Adrenal gland (tissue), 9 donors: ENCODE measurements at regions not wholly inside any gene's neighbourhood (a gene's known extent, or its start where the extent isn't known, plus 50 kb on each side); places are given as distances from the start of the nearest gene placed in this dataset.

Source experiments
- DNase-seq, 7 donors: peaks; one replicate each; pipeline ENCODE4 v3.0.0-alpha.2; 2019 to 2020
- H3K27ac ChIP-seq, 5 donors: fragments of 200-600 bp; sonication (generic) in 4 of 5; 1 replicate in 3 of 5; 2 replicates in 2 of 5; pipeline versions ENCODE4 v1.5.1 to v1.8.0; 2016 to 2020; ENCODE audit warnings: mild to moderate bottlenecking in 1 of 5
- H3K27me3 ChIP-seq: fragments of 200-600 bp; 2 replicates; pipeline ENCODE4 v1.8.0; 2021
- H3K36me3 ChIP-seq, 2 donors: fragments of 200-600 bp; replicated peaks in 1 of 2; 1 replicate in 1 of 2; 2 replicates in 1 of 2; pipeline versions ENCODE4 v1.5.1 to v1.8.0; 2018 to 2022
- H3K4me1 ChIP-seq, 2 donors: fragments of 200-600 bp; replicated peaks in 1 of 2; 1 replicate in 1 of 2; 2 replicates in 1 of 2; pipeline versions ENCODE4 v1.5.1 to v1.8.0; 2018 to 2021
- H3K4me3 ChIP-seq, 4 donors: fragments of 200-600 bp; sonication (generic) in 3 of 4; one replicate each; pipeline ENCODE4 v1.5.1; 2016 to 2018
- H3K9me3 ChIP-seq, 3 donors: fragments of 200-600 bp; sonication (generic) in 1 of 3; replicated peaks in 1 of 3; 1 replicate in 2 of 3; 2 replicates in 1 of 3; pipeline versions ENCODE4 v1.5.1 to v1.8.0; 2016 to 2021
- POLR2A ChIP-seq, 2 donors: fragments of 450-650 bp; IDR thresholded peaks; one replicate each; pipeline ENCODE4 v1.6.1; 2017; ENCODE audit warnings: antibody characterized with exemption in 2 of 2, mild to moderate bottlenecking in 2 of 2, moderate library complexity in 1 of 2
- WGBS, 4 donors: extraction: QIAGEN DNeasy Blood & Tissue Kit in 2 of 4; methylation state at CpG; one replicate each; pipeline versions ENCODE4 v1.1.5 to v1.1.7; 2013 to 2017; 5-methylcytosine and 5-hydroxymethylcytosine counted together
- intact Hi-C, 2 donors: fragments of 100-400 bp; cut with DNase I; formaldehyde crosslinking; loops; one replicate each; pipeline versions ENCODE4 v1.14.1 to v1.15.0; 2022 to 2023
- TF ChIP-seq, protein P1 (sequence below), 6 experiments: fragments of 450-650 bp in 4 of 6; fragments of 200-600 bp in 2 of 6; sonication (generic) in 1 of 6; IDR thresholded peaks; 1 replicate in 5 of 6; 2 replicates in 1 of 6; pipeline versions ENCODE4 v1.5.1 to v1.8.0; 2016 to 2021; ENCODE audit warnings: antibody characterized with exemption in 6 of 6, mild to moderate bottlenecking in 2 of 6, moderate library complexity in 1 of 6
- donor health status: healthy with polysubstance abuse.
- donor health status: Bipolar disorder and iron deficiency.
- donor health status: DM: yes; HTN: yes; CAD: no.
- donor health status: DM: no; HTN: no; CAD: no.
- donor health status: DM: no; HTN: no; CAD: no.

DNA sequence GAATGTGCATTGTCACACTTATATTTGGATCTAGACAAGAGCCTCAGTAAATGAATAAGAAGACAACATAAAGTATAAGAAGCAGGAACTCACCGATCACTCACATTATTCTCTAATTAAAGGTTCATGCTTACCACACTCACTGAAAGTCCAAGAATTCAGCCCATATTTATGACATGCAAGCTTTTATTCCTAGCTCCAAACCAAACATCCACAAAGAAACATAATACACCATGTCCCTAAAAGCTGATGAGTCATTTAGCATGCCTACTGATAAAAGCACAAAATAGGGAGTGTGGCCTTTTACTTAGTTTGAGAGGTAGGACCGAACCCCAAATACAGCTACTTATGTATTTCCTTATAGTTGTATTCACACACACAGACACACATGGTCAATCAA is 1094.6 kb upstream of the CDH2 start:
- H3K27ac ChIP-seq, result no peak overlapping the region
- WGBS, 4 donors, result 66 to 83% (median 82%) methylated on average over 2 of the region's 2 CpGs

GRCh38 chr18:29259838-29260237 is 1082.9 kb upstream of the CDH2 start:
- intact Hi-C loops, result no loop called here
- WGBS, 4 donors, result 47 to 63% (median 55%) methylated on average over 2 of the region's 2 CpGs
- TF ChIP-seq, protein P1, sequence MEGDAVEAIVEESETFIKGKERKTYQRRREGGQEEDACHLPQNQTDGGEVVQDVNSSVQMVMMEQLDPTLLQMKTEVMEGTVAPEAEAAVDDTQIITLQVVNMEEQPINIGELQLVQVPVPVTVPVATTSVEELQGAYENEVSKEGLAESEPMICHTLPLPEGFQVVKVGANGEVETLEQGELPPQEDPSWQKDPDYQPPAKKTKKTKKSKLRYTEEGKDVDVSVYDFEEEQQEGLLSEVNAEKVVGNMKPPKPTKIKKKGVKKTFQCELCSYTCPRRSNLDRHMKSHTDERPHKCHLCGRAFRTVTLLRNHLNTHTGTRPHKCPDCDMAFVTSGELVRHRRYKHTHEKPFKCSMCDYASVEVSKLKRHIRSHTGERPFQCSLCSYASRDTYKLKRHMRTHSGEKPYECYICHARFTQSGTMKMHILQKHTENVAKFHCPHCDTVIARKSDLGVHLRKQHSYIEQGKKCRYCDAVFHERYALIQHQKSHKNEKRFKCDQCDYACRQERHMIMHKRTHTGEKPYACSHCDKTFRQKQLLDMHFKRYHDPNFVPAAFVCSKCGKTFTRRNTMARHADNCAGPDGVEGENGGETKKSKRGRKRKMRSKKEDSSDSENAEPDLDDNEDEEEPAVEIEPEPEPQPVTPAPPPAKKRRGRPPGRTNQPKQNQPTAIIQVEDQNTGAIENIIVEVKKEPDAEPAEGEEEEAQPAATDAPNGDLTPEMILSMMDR (IDR thresholded peaks at IDR 0.05), result no peak
- TF ChIP-seq POLR2A (IDR thresholded peaks at IDR 0.05), result no peak
- no peaks in the 10 kb centered on the region for H3K9me3 ChIP-seq
- H3K4me1 ChIP-seq, result no peaks in the 10 kb centered on the region
- no peak overlapping the region for H3K4me3 ChIP-seq
- H3K27me3 ChIP-seq, result no peaks in the 10 kb centered on the region
- H3K36me3 ChIP-seq, result no peaks in the 10 kb centered on the region
- no peak for DNase-seq
- no peak overlapping the region for H3K27ac ChIP-seq

More for the DNA sequence above, 1094.6 kb upstream of the CDH2 start:
- H3K9me3 ChIP-seq, result no peaks in the 10 kb centered on the region
- no peaks in the 10 kb centered on the region for H3K27me3 ChIP-seq
- intact Hi-C loops, result no loop called here
- H3K36me3 ChIP-seq, result no peaks in the 10 kb centered on the region
- DNase-seq, result no peak
- TF ChIP-seq, protein P1 (IDR thresholded peaks at IDR 0.05), result no peak
- TF ChIP-seq POLR2A (IDR thresholded peaks at IDR 0.05), result no peak
- H3K4me1 ChIP-seq, result no peaks in the 10 kb centered on the region
- H3K4me3 ChIP-seq, result no peak overlapping the region

- WGBS, 4 donors, result 81 to 86% (median 84%) methylated on average over 2 of the region's 2 CpGs
- no peak overlapping the region for H3K4me3 ChIP-seq
- DNase-seq, result no peak
- no peak for TF ChIP-seq POLR2A (IDR thresholded peaks at IDR 0.05)
- TF ChIP-seq, protein P1 (IDR thresholded peaks at IDR 0.05), result no peak
- no peak overlapping the region for H3K27ac ChIP-seq
- intact Hi-C loops, result no loop called here
- no peaks in the 10 kb centered on the region for H3K36me3 ChIP-seq
- H3K27me3 ChIP-seq, result no peaks in the 10 kb centered on the region
- H3K4me1 ChIP-seq, result no peaks in the 10 kb centered on the region
- no peaks in the 10 kb centered on the region for H3K9me3 ChIP-seq
Measured at GRCh38 chr18:29254123-29254522, 1077.2 kb upstream of the CDH2 start.

GRCh38 chr18:29251681-29252080 is 1074.8 kb upstream of the CDH2 start:
- no peaks in the 10 kb centered on the region for H3K27me3 ChIP-seq
- no peak for DNase-seq
- H3K4me3 ChIP-seq, result no peak overlapping the region
- no peaks in the 10 kb centered on the region for H3K36me3 ChIP-seq
- TF ChIP-seq, protein P1 (IDR thresholded peaks at IDR 0.05), result no peak
- TF ChIP-seq POLR2A (IDR thresholded peaks at IDR 0.05), result no peak
- no peaks in the 10 kb centered on the region for H3K9me3 ChIP-seq
- H3K4me1 ChIP-seq, result no peaks in the 10 kb centered on the region
- WGBS, 4 donors, result 40 to 45% (median 42%) methylated on average over 1 of the region's 1 CpG
- H3K27ac ChIP-seq, result no peak overlapping the region
- intact Hi-C loops, result no loop called here
